ENCODE measurements at regions not wholly inside any gene's neighbourhood (a gene's known extent, or its start where the extent isn't known, plus 50 kb on each side); places are given as distances from the start of the nearest gene placed in this dataset.

DNA sequence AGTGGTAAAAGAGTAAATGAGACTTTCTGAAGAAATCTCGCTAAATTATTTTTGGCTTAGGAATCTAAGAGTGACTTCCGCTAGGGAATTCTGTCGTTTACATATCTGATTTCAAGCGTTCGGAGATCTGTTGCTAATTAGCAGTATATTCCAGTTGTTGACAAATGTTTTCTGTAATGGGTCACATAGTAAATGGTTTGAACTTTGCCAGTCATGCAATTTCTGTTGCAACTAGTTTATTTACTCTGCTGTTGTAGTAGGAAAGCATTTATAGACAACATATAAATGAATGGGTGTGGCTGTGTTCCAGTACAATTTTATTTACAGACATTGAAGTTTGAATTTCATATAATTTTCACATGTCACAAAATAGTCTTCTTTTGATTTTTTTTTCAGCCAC lies 57.4 kb upstream of the JAK2 start:
- CTCF ChIA-PET (ENCODE audit: partially characterized antibody), result interaction anchor here (0.6 to 0.7 kb wide), 2 partner anchors 58 to 689 kb away, joined by 3 read pairs; no protein-coding TSS in a partner anchor
- no peaks in the 10 kb centered on the region for H3K27me3 ChIP-seq (replicated peaks in 1 of 4; ENCODE audit: control insufficient read depth in 3 of 4, extremely low read depth in 1 of 4, insufficient read depth in 3 of 4, low read length in 3 of 4)
- H3K9me3 ChIP-seq (ENCODE audit: insufficient read depth in 2 of 2, low read depth in 1 of 2, low read length in 1 of 2), result peaks cover 0 to under 1% of the 10 kb centered on the region in 2 experiments; a peak in 1 of 4 replicates
- H2BK120ac ChIP-seq (replicated peaks; ENCODE audit: low read depth, low read length), result no peak overlapping the region
- no peak overlapping the region for H3K18ac ChIP-seq (ENCODE audit: extremely low read depth, low read length)
- H2BK15ac ChIP-seq (ENCODE audit: low read length), result no peak overlapping the region
- no peak overlapping the region for H3K9ac ChIP-seq (replicated peaks in 1 of 4; ENCODE audit: extremely low read depth in 1 of 4, low read depth in 3 of 4, low read length in 3 of 4)
- H3K4me1 ChIP-seq (replicated peaks in 1 of 4; ENCODE audit: control insufficient read depth in 3 of 4, insufficient read depth in 4 of 4, low read length in 3 of 4), result peaks cover 0 to 4% (median 1%) of the 10 kb centered on the region in 4 experiments; a peak in 3 of 7 replicates
- H3K56ac ChIP-seq (replicated peaks; ENCODE audit: insufficient read length, low read depth, low read length), result no peak overlapping the region
- no peak overlapping the region for H2BK12ac ChIP-seq (ENCODE audit: low read depth, low read length)
- H4K8ac ChIP-seq (ENCODE audit: extremely low read depth, insufficient read depth, low read length), result no peak overlapping the region
- no peak overlapping the region for H3K14ac ChIP-seq (ENCODE audit: insufficient read length)
- 89% methylated on average over 5 of the region's 5 CpGs; no CpG with 5 or more reads in 1 of the 2 experiments for WGBS, 2 experiments (ENCODE audit: extremely low coverage in 1 of 2, insufficient coverage in 1 of 2, insufficient read length in 1 of 2, insufficient replicate concordance in 2 of 2, low coverage in 1 of 2, low lambda C conversion rate in 2 of 2, missing lambda C conversion rate in 1 of 2)
- H2AK5ac ChIP-seq (ENCODE audit: low read depth, low read length), result no peak overlapping the region
- no peak overlapping the region for H2BK20ac ChIP-seq (ENCODE audit: low read length)
- no peak overlapping the region for H2AFZ ChIP-seq (ENCODE audit: low read length)
- H2BK5ac ChIP-seq (ENCODE audit: low read depth, low read length), result no peak overlapping the region
- no peak overlapping the region for H3K23ac ChIP-seq (ENCODE audit: insufficient read length)
- H4K20me1 ChIP-seq (replicated peaks in 1 of 2; ENCODE audit: control insufficient read depth in 1 of 2, insufficient read depth in 2 of 2, low read length in 2 of 2), result no peaks in the 10 kb centered on the region
- H3K79me2 ChIP-seq (ENCODE audit: control insufficient read depth in 1 of 2, insufficient read depth in 2 of 2, low read length in 2 of 2), result no peaks in the 10 kb centered on the region
- FAIRE-seq (no peak), DNase-seq (ENCODE audit: low read depth in 1 of 2, low spot score in 2 of 2) (no peak)
- no peak overlapping the region for H3K4me2 ChIP-seq (ENCODE audit: insufficient read depth in 1 of 2, low read depth in 2 of 2, low read length in 2 of 2)
- H3K4me3 ChIP-seq (ENCODE audit: extremely low read depth in 1 of 4, insufficient read depth in 2 of 4, low read depth in 3 of 4, low read length in 4 of 4), result no peak overlapping the region
- POLR2A ChIA-PET (ENCODE audit: partially characterized antibody), result interaction anchor here (1.0 kb wide), 1 partner anchor 622 kb away, joined by 3 read pairs; no protein-coding TSS in a partner anchor
- no peaks in the 10 kb centered on the region for H3K79me1 ChIP-seq (ENCODE audit: low read depth, low read length)
- H3K23me2 ChIP-seq (ENCODE audit: low read depth, low read length), result no peaks in the 10 kb centered on the region
- no peak overlapping the region for H3K27ac ChIP-seq (ENCODE audit: low read depth, low read length)
- no peak overlapping the region for H3K4ac ChIP-seq (replicated peaks; ENCODE audit: insufficient read length, low read depth, low read length)
- H4K91ac ChIP-seq (replicated peaks; ENCODE audit: insufficient read length, low read length), result no peak overlapping the region
- no peaks in the 10 kb centered on the region for H3K36me3 ChIP-seq (ENCODE audit: control insufficient read depth in 2 of 4, insufficient read depth in 4 of 4, low read length in 3 of 4)
- no peak overlapping the region for H4K5ac ChIP-seq (ENCODE audit: insufficient read length, low read depth, low read length)
- TF ChIP-seq CTBP2 (IDR thresholded peaks at IDR 0.05; ENCODE audit: borderline replicate concordance, insufficient read depth, insufficient read length, low read length) (no peak), SP2 (IDR thresholded peaks at IDR 0.05; ENCODE audit: low read length) (no peak), BACH1 (IDR thresholded peaks at IDR 0.05; ENCODE audit: low read length) (no peak), POLR2AphosphoS5 (IDR thresholded peaks at IDR 0.05; ENCODE audit: low read depth, low read length) (no peak), RNF2 (IDR thresholded peaks at IDR 0.05; ENCODE audit: borderline replicate concordance, low read depth, low read length, missing control alignments, poor library complexity, severe bottlenecking) (no peak), BRCA1 (IDR thresholded peaks at IDR 0.05; ENCODE audit: low read depth, low read length) (no peak), EP300 (IDR thresholded peaks at IDR 0.05; ENCODE audit: borderline replicate concordance in 1 of 2, low read depth in 2 of 2, low read length in 2 of 2) (no peak), SIN3A (conservative IDR thresholded peaks at IDR 0.05 in 1 of 2, IDR thresholded peaks at IDR 0.05 in 1 of 2; ENCODE audit: low read depth in 1 of 2, low read length in 2 of 2) (no peak), CBX5 (IDR thresholded peaks at IDR 0.05; ENCODE audit: low read depth, low read length) (no peak), RAD21 (IDR thresholded peaks at IDR 0.05 in 1 of 2, conservative IDR thresholded peaks at IDR 0.05 in 1 of 2; ENCODE audit: low read depth in 2 of 2, low read length in 2 of 2) (no peak), CBX8 (IDR thresholded peaks at IDR 0.05; ENCODE audit: borderline replicate concordance, low read depth, low read length) (no peak), EGR1 (IDR thresholded peaks at IDR 0.05; ENCODE audit: borderline replicate concordance, low read depth, low read length) (no peak)
- TF ChIP-seq, protein P1, sequence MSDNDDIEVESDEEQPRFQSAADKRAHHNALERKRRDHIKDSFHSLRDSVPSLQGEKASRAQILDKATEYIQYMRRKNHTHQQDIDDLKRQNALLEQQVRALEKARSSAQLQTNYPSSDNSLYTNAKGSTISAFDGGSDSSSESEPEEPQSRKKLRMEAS (IDR thresholded peaks at IDR 0.05), result no peak

Data from H1 (cell line).